ENCODE measurements at regions not wholly inside any gene's neighbourhood (a gene's known extent, or its start where the extent isn't known, plus 50 kb on each side); places are given as distances from the start of the nearest gene placed in this dataset.

DNA sequence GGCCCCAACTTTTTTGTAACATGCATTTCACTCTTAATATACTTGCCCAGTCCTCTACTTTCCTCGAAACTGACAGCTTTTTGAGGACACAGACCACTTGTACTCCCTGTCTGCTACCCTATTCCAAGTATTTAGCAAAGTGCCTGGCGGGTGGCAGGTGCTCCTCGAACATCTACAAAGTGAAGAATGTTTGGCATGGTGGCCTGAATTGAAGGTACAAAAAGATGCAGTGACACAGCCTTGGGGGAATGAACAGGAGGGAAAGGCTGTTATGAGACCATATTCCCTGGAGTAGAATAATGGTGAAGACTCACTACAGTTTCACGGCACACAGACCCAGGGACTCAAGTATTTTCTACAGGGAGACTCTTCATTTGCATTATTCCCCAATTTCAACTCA is 590.9 kb downstream of the PRELID2 start:
- H3K4me1 ChIP-seq (ENCODE audit: insufficient read depth): peaks cover 38% of the 10 kb centered on the region
- H2AFZ ChIP-seq: peak overlapping the region; percentile 16; the same call in 1 of the 2 replicates

DNA sequence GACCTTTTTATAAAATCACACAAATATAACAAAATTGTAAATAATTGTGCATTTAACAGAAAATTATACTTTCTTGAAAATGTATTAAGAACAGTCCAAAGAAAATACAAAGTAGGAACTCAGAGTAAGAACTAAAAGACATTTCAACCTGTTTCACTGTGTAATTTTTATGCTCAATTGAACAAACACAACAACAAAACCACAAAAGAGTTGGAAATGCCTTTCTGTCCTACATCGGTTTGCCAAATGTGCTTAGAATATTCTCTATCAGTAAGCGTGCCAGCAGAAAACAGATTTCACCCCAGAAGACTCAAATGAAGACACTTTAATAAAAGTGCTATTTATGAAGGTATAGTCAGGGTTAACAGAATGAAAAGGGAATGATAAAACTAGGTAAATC is 592.1 kb downstream of the PRELID2 start:
- TF ChIP-seq EZH2 (IDR thresholded peaks at IDR 0.05; ENCODE audit: insufficient read depth, poor library complexity, severe bottlenecking) (no peak), EZH2phosphoT487 (IDR thresholded peaks at IDR 0.05; ENCODE audit: insufficient read depth, low read depth) (no peak)

More for the DNA sequence above, 590.9 kb downstream of the PRELID2 start:
- no peak for DNase-seq
- TF ChIP-seq EZH2 (IDR thresholded peaks at IDR 0.05; ENCODE audit: insufficient read depth, poor library complexity, severe bottlenecking) (no peak), EZH2phosphoT487 (IDR thresholded peaks at IDR 0.05; ENCODE audit: insufficient read depth, low read depth) (no peak)
- in situ Hi-C loops (cut with MboI): no loop called here
- Histone ChIP-seq H3K79me2 (ENCODE audit: insufficient read depth) (no peaks in the 10 kb centered on the region), H3K9me3 (ENCODE audit: low read depth) (no peaks in the 10 kb centered on the region), H3K36me3 (ENCODE audit: low read depth) (no peaks in the 10 kb centered on the region), H3K27me3 (replicated peaks; ENCODE audit: insufficient read depth) (no peaks in the 10 kb centered on the region), H3K9ac (no peak overlapping the region), H3K9me2 (ENCODE audit: insufficient read depth) (no peaks in the 10 kb centered on the region), H3K4me2 (ENCODE audit: unreplicated experiment) (peak overlapping the region; percentile 75), H3F3A (ENCODE audit: insufficient read depth) (peaks cover 25% of the 10 kb centered on the region), H4K20me1 (ENCODE audit: insufficient read depth) (no peaks in the 10 kb centered on the region), H3K4me3 (no peak overlapping the region), H3K27ac (no peak overlapping the region)
- 93 to 99% methylated on average over 4 of the region's 4 CpGs for WGBS, 2 experiments (ENCODE audit: low coverage in 1 of 2, low lambda C conversion rate in 2 of 2, missing lambda C conversion rate in 2 of 2)

DNA sequence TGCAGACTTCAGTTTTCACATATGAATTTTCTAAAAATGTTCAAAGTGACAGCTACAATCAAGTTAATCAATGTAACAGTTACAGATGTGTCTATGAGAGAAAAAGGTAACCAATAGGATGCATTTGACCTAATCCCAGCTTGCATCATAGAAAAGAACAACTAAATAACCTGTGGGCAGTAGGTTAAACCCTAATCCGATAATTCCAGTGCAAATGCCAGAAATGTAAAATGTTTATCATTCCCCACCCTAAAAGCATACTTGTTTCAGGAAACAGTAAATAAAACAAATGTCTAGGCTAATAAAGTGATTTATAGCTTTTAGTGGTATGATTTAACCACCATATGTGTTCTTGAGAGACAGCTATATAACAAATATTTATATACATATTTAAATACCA is 592.6 kb downstream of the PRELID2 start:
- TF ChIP-seq EZH2phosphoT487 (IDR thresholded peaks at IDR 0.05; ENCODE audit: insufficient read depth, low read depth): no peak
- TF ChIP-seq EZH2 (IDR thresholded peaks at IDR 0.05; ENCODE audit: insufficient read depth, poor library complexity, severe bottlenecking): no peak
- H3F3A ChIP-seq (ENCODE audit: insufficient read depth): peaks cover 23% of the 10 kb centered on the region
- H3K4me1 ChIP-seq (ENCODE audit: insufficient read depth): peaks cover 35% of the 10 kb centered on the region
- no peaks in the 10 kb centered on the region for H3K27me3 ChIP-seq (replicated peaks; ENCODE audit: insufficient read depth)
- in situ Hi-C loops (cut with MboI): no loop called here
- H3K27ac ChIP-seq: no peak overlapping the region
- no peak for DNase-seq
- H3K9me2 ChIP-seq (ENCODE audit: insufficient read depth): no peaks in the 10 kb centered on the region
- 77 to 89% methylated on average over 1 of the region's 1 CpG for WGBS, 2 experiments (ENCODE audit: low coverage in 1 of 2, low lambda C conversion rate in 2 of 2, missing lambda C conversion rate in 2 of 2)
- no peaks in the 10 kb centered on the region for H3K9me3 ChIP-seq (ENCODE audit: low read depth)
- H3K36me3 ChIP-seq (ENCODE audit: low read depth): no peaks in the 10 kb centered on the region
- no peak overlapping the region for H3K9ac ChIP-seq
- no peaks in the 10 kb centered on the region for H4K20me1 ChIP-seq (ENCODE audit: insufficient read depth)
- no peak overlapping the region for H2AFZ ChIP-seq
- H3K4me2 ChIP-seq (ENCODE audit: unreplicated experiment): no peak overlapping the region
- no peak overlapping the region for H3K4me3 ChIP-seq
- H3K79me2 ChIP-seq (ENCODE audit: insufficient read depth): no peaks in the 10 kb centered on the region

More for the DNA sequence above, 592.1 kb downstream of the PRELID2 start:
- Histone ChIP-seq H2AFZ (no peak overlapping the region), H3K9me3 (ENCODE audit: low read depth) (no peaks in the 10 kb centered on the region), H4K20me1 (ENCODE audit: insufficient read depth) (no peaks in the 10 kb centered on the region), H3K9ac (no peak overlapping the region), H3K36me3 (ENCODE audit: low read depth) (no peaks in the 10 kb centered on the region), H3K9me2 (ENCODE audit: insufficient read depth) (no peaks in the 10 kb centered on the region), H3F3A (ENCODE audit: insufficient read depth) (peaks cover 25% of the 10 kb centered on the region), H3K4me1 (ENCODE audit: insufficient read depth) (peaks cover 38% of the 10 kb centered on the region), H3K27ac (no peak overlapping the region), H3K27me3 (replicated peaks; ENCODE audit: insufficient read depth) (no peaks in the 10 kb centered on the region), H3K4me2 (ENCODE audit: unreplicated experiment) (no peak overlapping the region), H3K4me3 (no peak overlapping the region), H3K79me2 (ENCODE audit: insufficient read depth) (no peaks in the 10 kb centered on the region)
- 46 to 51% methylated on average over 2 of the region's 2 CpGs for WGBS, 2 experiments (ENCODE audit: low coverage in 1 of 2, low lambda C conversion rate in 2 of 2, missing lambda C conversion rate in 2 of 2)
- no peak for DNase-seq
- in situ Hi-C loops (cut with MboI): no loop called here

DNA sequence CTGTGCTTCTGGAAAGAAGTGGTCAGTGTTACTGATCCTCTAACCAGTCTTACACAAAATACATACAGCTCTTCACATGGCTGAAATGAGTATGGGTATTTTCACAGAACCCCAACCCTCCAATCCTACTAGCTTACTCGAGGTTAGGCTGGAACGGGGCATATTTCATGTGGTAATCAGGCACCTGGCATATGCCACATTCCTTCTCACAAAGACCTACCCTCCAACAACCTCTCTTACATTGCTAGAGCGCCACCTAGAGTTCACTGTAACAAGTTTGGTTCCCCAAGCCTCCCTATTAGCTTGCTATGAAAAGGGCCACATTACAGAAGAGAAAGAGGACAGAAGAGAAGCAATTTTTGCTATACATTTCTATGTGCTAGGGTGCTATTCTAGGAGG is 597.3 kb downstream of the PRELID2 start:
- no peaks in the 10 kb centered on the region for H3K27me3 ChIP-seq (replicated peaks; ENCODE audit: insufficient read depth)
- peak; percentile 66 for DNase-seq
- 15 to 34% methylated on average over 3 of the region's 3 CpGs for WGBS, 2 experiments (ENCODE audit: low coverage in 1 of 2, low lambda C conversion rate in 2 of 2, missing lambda C conversion rate in 2 of 2)

DNA sequence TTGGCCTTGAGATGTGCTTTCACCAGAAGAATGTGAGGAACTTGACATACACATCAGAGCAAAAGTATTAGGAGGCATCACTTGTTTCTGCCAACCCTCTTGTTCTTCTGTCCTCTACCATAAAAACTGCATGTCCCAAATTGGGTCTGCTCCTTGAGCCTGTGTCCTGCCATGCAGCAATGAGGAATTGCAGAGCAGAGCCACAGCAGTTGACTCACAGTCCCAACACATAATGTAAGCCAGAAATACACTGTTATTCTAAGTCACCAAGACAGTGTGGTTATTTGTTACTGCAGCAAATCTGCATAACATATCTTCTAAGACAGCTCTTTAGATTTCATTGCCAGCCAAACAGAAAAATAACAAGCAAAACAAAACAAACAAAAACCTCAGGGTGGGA is 598.2 kb downstream of the PRELID2 start:
- H2AFZ ChIP-seq: no peak overlapping the region

More for the DNA sequence above, 597.3 kb downstream of the PRELID2 start:
- Histone ChIP-seq H4K20me1 (ENCODE audit: insufficient read depth) (no peaks in the 10 kb centered on the region), H3K4me2 (ENCODE audit: unreplicated experiment) (no peak overlapping the region), H3K4me3 (no peak overlapping the region), H3K9ac (no peak overlapping the region), H3F3A (ENCODE audit: insufficient read depth) (no peaks in the 10 kb centered on the region), H3K4me1 (ENCODE audit: insufficient read depth) (peaks cover 13% of the 10 kb centered on the region; the same call in 1 of the 2 replicates), H3K36me3 (ENCODE audit: low read depth) (no peaks in the 10 kb centered on the region), H2AFZ (no peak overlapping the region), H3K9me3 (ENCODE audit: low read depth) (no peaks in the 10 kb centered on the region), H3K27ac (no peak overlapping the region), H3K9me2 (ENCODE audit: insufficient read depth) (no peaks in the 10 kb centered on the region), H3K79me2 (ENCODE audit: insufficient read depth) (no peaks in the 10 kb centered on the region)
- TF ChIP-seq EZH2phosphoT487 (IDR thresholded peaks at IDR 0.05; ENCODE audit: insufficient read depth, low read depth) (no peak), EZH2 (IDR thresholded peaks at IDR 0.05; ENCODE audit: insufficient read depth, poor library complexity, severe bottlenecking) (no peak)
- in situ Hi-C loops (cut with MboI): no loop called here

More for the DNA sequence above, 598.2 kb downstream of the PRELID2 start:
- Histone ChIP-seq H3K27me3 (replicated peaks; ENCODE audit: insufficient read depth) (no peaks in the 10 kb centered on the region), H3K9ac (no peak overlapping the region), H3F3A (ENCODE audit: insufficient read depth) (no peaks in the 10 kb centered on the region), H3K4me3 (no peak overlapping the region), H3K4me2 (ENCODE audit: unreplicated experiment) (no peak overlapping the region), H3K4me1 (ENCODE audit: insufficient read depth) (peaks cover 13% of the 10 kb centered on the region; the same call in 1 of the 2 replicates), H3K9me3 (ENCODE audit: low read depth) (no peaks in the 10 kb centered on the region), H3K9me2 (ENCODE audit: insufficient read depth) (no peaks in the 10 kb centered on the region), H3K79me2 (ENCODE audit: insufficient read depth) (no peaks in the 10 kb centered on the region), H3K27ac (no peak overlapping the region), H4K20me1 (ENCODE audit: insufficient read depth) (no peaks in the 10 kb centered on the region), H3K36me3 (ENCODE audit: low read depth) (no peaks in the 10 kb centered on the region)
- in situ Hi-C loops (cut with MboI): no loop called here
- peak; percentile 23 for DNase-seq
- TF ChIP-seq EZH2 (IDR thresholded peaks at IDR 0.05; ENCODE audit: insufficient read depth, poor library complexity, severe bottlenecking) (no peak), EZH2phosphoT487 (IDR thresholded peaks at IDR 0.05; ENCODE audit: insufficient read depth, low read depth) (no peak)
